GM12872 (cell line): ENCODE measurements at regions not wholly inside any gene's neighbourhood (a gene's known extent, or its start where the extent isn't known, plus 50 kb on each side); places are given as distances from the start of the nearest gene placed in this dataset.

Experiments used
- CTCF ChIP-seq: IDR thresholded peaks from 3 replicates; pipeline ENCODE4 v1.5.1; 2011; ENCODE audit warnings: low read depth, mild to moderate bottlenecking, low read length, moderate library complexity; ENCODE audit not compliant: insufficient read depth

GRCh38 chr11:116130122-116130521, 625.9 kb upstream of the CADM1 start:
- TF ChIP-seq CTCF: no peak

- no peak for TF ChIP-seq CTCF
Measured at GRCh38 chr11:116129456-116129855, 625.2 kb upstream of the CADM1 start.

- no peak for TF ChIP-seq CTCF
Measured at GRCh38 chr11:116126562-116126961, 622.3 kb upstream of the CADM1 start.

GRCh38 chr11:116124922-116125714, 620.9 kb upstream of the CADM1 start:
- TF ChIP-seq CTCF: no peak

GRCh38 chr11:116123739-116124138, 619.5 kb upstream of the CADM1 start:
- TF ChIP-seq CTCF: no peak

- no peak for TF ChIP-seq CTCF
Measured at GRCh38 chr11:116122697-116123472, 618.7 kb upstream of the CADM1 start.

GRCh38 chr11:116119158-116119557, 614.9 kb upstream of the CADM1 start:
- TF ChIP-seq CTCF: no peak
